ENCODE measurements at regions not wholly inside any gene's neighbourhood (a gene's known extent, or its start where the extent isn't known, plus 50 kb on each side); places are given as distances from the start of the nearest gene placed in this dataset.

DNA sequence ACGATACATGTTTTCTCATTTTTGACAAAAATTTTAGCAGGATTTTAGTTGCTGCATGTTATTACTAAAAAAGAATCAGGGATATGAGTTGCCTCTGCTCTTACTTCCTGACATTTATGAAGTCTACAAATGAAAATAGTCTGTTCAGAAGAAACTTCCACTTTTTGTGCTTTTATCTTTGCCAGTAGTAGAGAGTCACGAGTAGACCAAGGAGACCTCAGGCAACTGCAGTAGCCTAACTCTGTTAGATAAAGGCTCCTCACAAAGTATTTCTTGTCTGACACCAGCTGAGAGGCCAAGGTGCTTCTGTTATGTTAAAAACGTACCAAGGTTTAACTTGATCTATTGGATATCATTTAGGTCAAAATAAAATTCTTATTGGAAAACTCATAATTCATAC is 333.9 kb downstream of the NR2F1-AS1 start:
- H3K27ac ChIP-seq (ENCODE audit: low read depth, low read length, poor library complexity, severe bottlenecking), result no peak overlapping the region
- H3F3A ChIP-seq (ENCODE audit: insufficient read depth, low read length), result no peaks in the 10 kb centered on the region
- TF ChIP-seq, protein P1, sequence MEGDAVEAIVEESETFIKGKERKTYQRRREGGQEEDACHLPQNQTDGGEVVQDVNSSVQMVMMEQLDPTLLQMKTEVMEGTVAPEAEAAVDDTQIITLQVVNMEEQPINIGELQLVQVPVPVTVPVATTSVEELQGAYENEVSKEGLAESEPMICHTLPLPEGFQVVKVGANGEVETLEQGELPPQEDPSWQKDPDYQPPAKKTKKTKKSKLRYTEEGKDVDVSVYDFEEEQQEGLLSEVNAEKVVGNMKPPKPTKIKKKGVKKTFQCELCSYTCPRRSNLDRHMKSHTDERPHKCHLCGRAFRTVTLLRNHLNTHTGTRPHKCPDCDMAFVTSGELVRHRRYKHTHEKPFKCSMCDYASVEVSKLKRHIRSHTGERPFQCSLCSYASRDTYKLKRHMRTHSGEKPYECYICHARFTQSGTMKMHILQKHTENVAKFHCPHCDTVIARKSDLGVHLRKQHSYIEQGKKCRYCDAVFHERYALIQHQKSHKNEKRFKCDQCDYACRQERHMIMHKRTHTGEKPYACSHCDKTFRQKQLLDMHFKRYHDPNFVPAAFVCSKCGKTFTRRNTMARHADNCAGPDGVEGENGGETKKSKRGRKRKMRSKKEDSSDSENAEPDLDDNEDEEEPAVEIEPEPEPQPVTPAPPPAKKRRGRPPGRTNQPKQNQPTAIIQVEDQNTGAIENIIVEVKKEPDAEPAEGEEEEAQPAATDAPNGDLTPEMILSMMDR (IDR thresholded peaks at IDR 0.05; ENCODE audit: low read length), result no peak
- TF ChIP-seq EZH2 (IDR thresholded peaks at IDR 0.05; ENCODE audit: borderline replicate concordance, low read length), result no peak

DNA sequence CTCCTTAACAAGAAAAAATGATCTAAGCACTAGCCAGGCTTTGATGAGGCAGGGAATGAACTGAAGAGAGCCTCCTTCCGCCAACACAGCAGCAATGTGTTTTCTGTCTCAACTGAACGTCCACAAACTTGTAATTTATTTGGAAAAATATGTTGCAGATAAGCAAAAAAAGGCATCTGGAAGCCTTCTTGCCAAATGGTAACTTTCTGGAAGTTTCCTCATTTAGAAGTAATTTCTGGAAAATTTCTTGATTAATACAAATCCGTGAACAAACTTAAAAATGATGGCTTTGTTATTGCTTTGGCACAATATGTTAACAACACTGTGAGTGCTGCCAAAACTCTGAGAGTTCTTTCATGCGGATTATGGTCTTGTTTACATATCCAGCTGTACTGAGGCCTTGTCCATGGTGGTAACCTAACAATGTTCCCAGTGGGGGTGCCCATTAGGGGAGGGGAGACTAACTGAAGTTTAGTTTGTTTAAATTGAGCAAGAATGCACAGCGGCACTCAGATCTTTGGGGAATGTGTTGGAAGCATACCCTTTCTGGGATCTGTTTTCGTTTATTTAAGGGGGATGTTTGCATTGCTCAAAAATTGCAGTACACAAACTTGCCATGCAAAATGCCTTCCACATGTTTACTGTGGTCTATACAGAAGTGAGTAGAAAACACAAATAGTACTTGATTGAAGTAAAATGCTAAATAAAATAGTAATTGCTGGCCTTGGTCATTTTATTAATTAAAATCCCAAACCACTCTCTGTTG is 334.7 kb downstream of the NR2F1-AS1 start:
- Histone ChIP-seq H4K20me1 (ENCODE audit: insufficient read depth, low read length) (no peaks in the 10 kb centered on the region), H3K36me3 (ENCODE audit: insufficient read depth, low read length) (no peaks in the 10 kb centered on the region), H3K27me3 (ENCODE audit: insufficient read depth, low read length) (no peaks in the 10 kb centered on the region), H3K4me2 (ENCODE audit: low read length) (no peak overlapping the region), H3K9me2 (ENCODE audit: low read depth, low read length) (no peaks in the 10 kb centered on the region), H3K9ac (ENCODE audit: low read length) (no peak overlapping the region), H3K9me3 (ENCODE audit: low read length) (no peaks in the 10 kb centered on the region), H3F3A (ENCODE audit: insufficient read depth, low read length) (no peaks in the 10 kb centered on the region), H2AFZ (ENCODE audit: low read length) (no peak overlapping the region), H3K4me1 (ENCODE audit: insufficient read depth, low read length, severe bottlenecking) (no peaks in the 10 kb centered on the region), H3K79me2 (ENCODE audit: insufficient read depth, low read length) (no peaks in the 10 kb centered on the region), H3K27ac (ENCODE audit: low read depth, low read length, poor library complexity, severe bottlenecking) (no peak overlapping the region), H3K4me3 (ENCODE audit: low read depth, low read length, poor library complexity, severe bottlenecking) (no peak overlapping the region)
- TF ChIP-seq, protein P1 (IDR thresholded peaks at IDR 0.05; ENCODE audit: low read length), result no peak
- TF ChIP-seq EZH2 (IDR thresholded peaks at IDR 0.05; ENCODE audit: borderline replicate concordance, low read length), result no peak

More for the DNA sequence above, 333.9 kb downstream of the NR2F1-AS1 start:
- Histone ChIP-seq H3K36me3 (ENCODE audit: insufficient read depth, low read length) (no peaks in the 10 kb centered on the region), H4K20me1 (ENCODE audit: insufficient read depth, low read length) (no peaks in the 10 kb centered on the region), H3K4me1 (ENCODE audit: insufficient read depth, low read length, severe bottlenecking) (no peaks in the 10 kb centered on the region), H3K4me2 (ENCODE audit: low read length) (no peak overlapping the region), H3K79me2 (ENCODE audit: insufficient read depth, low read length) (no peaks in the 10 kb centered on the region), H3K9ac (ENCODE audit: low read length) (no peak overlapping the region), H3K9me2 (ENCODE audit: low read depth, low read length) (no peaks in the 10 kb centered on the region), H3K27me3 (ENCODE audit: insufficient read depth, low read length) (no peaks in the 10 kb centered on the region), H3K4me3 (ENCODE audit: low read depth, low read length, poor library complexity, severe bottlenecking) (no peak overlapping the region), H3K9me3 (ENCODE audit: low read length) (no peaks in the 10 kb centered on the region), H2AFZ (ENCODE audit: low read length) (no peak overlapping the region)

DNA sequence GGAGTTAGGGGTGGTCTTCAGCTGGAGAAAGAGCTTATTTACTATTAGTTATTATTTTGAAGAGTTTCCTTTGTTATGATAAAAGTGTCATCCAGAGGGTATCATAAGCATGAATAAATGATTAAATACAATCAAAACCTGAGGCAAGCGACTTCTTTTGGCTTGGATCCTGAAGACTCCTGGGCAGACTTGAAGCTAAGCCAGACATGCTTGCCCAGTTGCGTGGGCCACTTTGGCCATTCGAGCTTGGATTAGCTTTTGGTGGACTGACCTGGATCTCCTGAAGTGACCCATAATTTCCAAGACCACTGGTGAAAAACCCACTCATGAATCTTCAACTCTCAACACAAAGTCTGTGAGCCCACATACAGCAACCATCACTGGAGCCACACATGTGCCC is 335.8 kb downstream of the NR2F1-AS1 start:
- H3K9me3 ChIP-seq (ENCODE audit: low read length), result no peaks in the 10 kb centered on the region
- H3F3A ChIP-seq (ENCODE audit: insufficient read depth, low read length), result no peaks in the 10 kb centered on the region
- no peak overlapping the region for H3K4me3 ChIP-seq (ENCODE audit: low read depth, low read length, poor library complexity, severe bottlenecking)
- no peak overlapping the region for H2AFZ ChIP-seq (ENCODE audit: low read length)
- H3K4me2 ChIP-seq (ENCODE audit: low read length), result no peak overlapping the region
- no peaks in the 10 kb centered on the region for H3K79me2 ChIP-seq (ENCODE audit: insufficient read depth, low read length)
- no peak overlapping the region for H3K9ac ChIP-seq (ENCODE audit: low read length)
- TF ChIP-seq, protein P1 (IDR thresholded peaks at IDR 0.05; ENCODE audit: low read length), result no peak
- no peak for TF ChIP-seq EZH2 (IDR thresholded peaks at IDR 0.05; ENCODE audit: borderline replicate concordance, low read length)
- no peaks in the 10 kb centered on the region for H3K9me2 ChIP-seq (ENCODE audit: low read depth, low read length)
- H3K27ac ChIP-seq (ENCODE audit: low read depth, low read length, poor library complexity, severe bottlenecking), result no peak overlapping the region
- no peaks in the 10 kb centered on the region for H3K4me1 ChIP-seq (ENCODE audit: insufficient read depth, low read length, severe bottlenecking)
- H3K27me3 ChIP-seq (ENCODE audit: insufficient read depth, low read length), result no peaks in the 10 kb centered on the region
- no peaks in the 10 kb centered on the region for H4K20me1 ChIP-seq (ENCODE audit: insufficient read depth, low read length)
- H3K36me3 ChIP-seq (ENCODE audit: insufficient read depth, low read length), result no peaks in the 10 kb centered on the region

Measured in OCI-LY1 (cell line).